ENCODE measurements at regions not wholly inside any gene's neighbourhood (a gene's known extent, or its start where the extent isn't known, plus 50 kb on each side); places are given as distances from the start of the nearest gene placed in this dataset.

- ChIA-PET CTCF (no interaction called here), POLR2A (no interaction called here)
- no peak for TF ChIP-seq CTCF (IDR thresholded peaks at IDR 0.05; ENCODE audit: insufficient read depth, low read length, missing control alignments)
- no peak for DNase-seq (ENCODE audit: low read depth, low spot score)
- H3K4me3 ChIP-seq (ENCODE audit: low read depth, low read length), result no peak overlapping the region
Observed at GRCh38 chr1:199728345-199728744, 299.2 kb upstream of the NR5A2 start.

- no peak for TF ChIP-seq CTCF (IDR thresholded peaks at IDR 0.05; ENCODE audit: insufficient read depth, low read length, missing control alignments)
- no peak for DNase-seq (ENCODE audit: low read depth, low spot score)
- CTCF ChIA-PET, result interaction anchor here (0.7 kb wide), 1 partner anchor 876 kb away, joined by 3 read pairs; no protein-coding TSS in a partner anchor
- POLR2A ChIA-PET, result no interaction called here
- no peak overlapping the region for H3K4me3 ChIP-seq (ENCODE audit: low read depth, low read length)
Observed at GRCh38 chr1:199733125-199733524, 294.4 kb upstream of the NR5A2 start.

- POLR2A ChIA-PET, result no interaction called here
- H3K4me3 ChIP-seq (ENCODE audit: low read depth, low read length), result no peak overlapping the region
- CTCF ChIA-PET, result interaction anchor here (0.9 to 1.2 kb wide), 3 partner anchors 13 to 545 kb away, joined by 3 to 4 read pairs (median 3); no protein-coding TSS in a partner anchor
- TF ChIP-seq CTCF (IDR thresholded peaks at IDR 0.05; ENCODE audit: insufficient read depth, low read length, missing control alignments), result no peak
- DNase-seq (ENCODE audit: low read depth, low spot score), result no peak
Observed at GRCh38 chr1:199734186-199734585, 293.3 kb upstream of the NR5A2 start.

- no peak for DNase-seq (ENCODE audit: low read depth, low spot score)
- ChIA-PET POLR2A (no interaction called here), CTCF (no interaction called here)
- TF ChIP-seq CTCF (IDR thresholded peaks at IDR 0.05; ENCODE audit: insufficient read depth, low read length, missing control alignments), result no peak
- H3K4me3 ChIP-seq (ENCODE audit: low read depth, low read length), result no peak overlapping the region
Observed at GRCh38 chr1:199735660-199736059, 291.9 kb upstream of the NR5A2 start.

- no peak for DNase-seq (ENCODE audit: low read depth, low spot score)
- H3K4me3 ChIP-seq (ENCODE audit: low read depth, low read length), result no peak overlapping the region
- ChIA-PET POLR2A (no interaction called here), CTCF (no interaction called here)
- TF ChIP-seq CTCF (IDR thresholded peaks at IDR 0.05; ENCODE audit: insufficient read depth, low read length, missing control alignments), result no peak
Observed at GRCh38 chr1:199736646-199737045, 290.9 kb upstream of the NR5A2 start.

GRCh38 chr1:199741586-199741985, 285.9 kb upstream of the NR5A2 start:
- ChIA-PET CTCF (interaction anchor here (0.6 kb wide), 1 partner anchor 71 kb away, joined by 3 read pairs; no protein-coding TSS in a partner anchor), POLR2A (interaction anchor here (0.6 kb wide), 1 partner anchor 16 kb away, joined by 3 read pairs; no protein-coding TSS in a partner anchor)
- H3K4me3 ChIP-seq (ENCODE audit: low read depth, low read length), result no peak overlapping the region
- DNase-seq (ENCODE audit: low read depth, low spot score), result no peak
- TF ChIP-seq CTCF (IDR thresholded peaks at IDR 0.05; ENCODE audit: insufficient read depth, low read length, missing control alignments), result no peak

Measured in AG04449 (cell line).